Stomach (tissue), 4 donors: ENCODE measurements at regions not wholly inside any gene's neighbourhood (a gene's known extent, or its start where the extent isn't known, plus 50 kb on each side); places are given as distances from the start of the nearest gene placed in this dataset.

Experiments used
- POLR2A ChIP-seq, 4 donors: fragments of 450-650 bp; IDR thresholded peaks; one replicate each; pipeline ENCODE4 v1.6.1; 2016; ENCODE audit warnings: antibody characterized with exemption in 4 of 4, control low read depth in 2 of 4, mild to moderate bottlenecking in 1 of 4, moderate library complexity in 1 of 4
- POLR2AphosphoS5 ChIP-seq, 3 donors: sonication (generic); formaldehyde crosslinking; IDR thresholded peaks; one replicate each; pipeline ENCODE4 v1.6.1; 2016; ENCODE audit warnings: antibody characterized with exemption in 3 of 3
- TF ChIP-seq, protein P1 (sequence below), 7 experiments: fragments of 450-650 bp in 4 of 7; fragments of 200-600 bp in 3 of 7; sonication (generic) in 3 of 7; IDR thresholded peaks; one replicate each; pipeline ENCODE4 v1.5.1; 2016 to 2019; ENCODE audit warnings: antibody characterized with exemption in 7 of 7, control low read depth in 2 of 7, mild to moderate bottlenecking in 1 of 7

- TF ChIP-seq, protein P1, sequence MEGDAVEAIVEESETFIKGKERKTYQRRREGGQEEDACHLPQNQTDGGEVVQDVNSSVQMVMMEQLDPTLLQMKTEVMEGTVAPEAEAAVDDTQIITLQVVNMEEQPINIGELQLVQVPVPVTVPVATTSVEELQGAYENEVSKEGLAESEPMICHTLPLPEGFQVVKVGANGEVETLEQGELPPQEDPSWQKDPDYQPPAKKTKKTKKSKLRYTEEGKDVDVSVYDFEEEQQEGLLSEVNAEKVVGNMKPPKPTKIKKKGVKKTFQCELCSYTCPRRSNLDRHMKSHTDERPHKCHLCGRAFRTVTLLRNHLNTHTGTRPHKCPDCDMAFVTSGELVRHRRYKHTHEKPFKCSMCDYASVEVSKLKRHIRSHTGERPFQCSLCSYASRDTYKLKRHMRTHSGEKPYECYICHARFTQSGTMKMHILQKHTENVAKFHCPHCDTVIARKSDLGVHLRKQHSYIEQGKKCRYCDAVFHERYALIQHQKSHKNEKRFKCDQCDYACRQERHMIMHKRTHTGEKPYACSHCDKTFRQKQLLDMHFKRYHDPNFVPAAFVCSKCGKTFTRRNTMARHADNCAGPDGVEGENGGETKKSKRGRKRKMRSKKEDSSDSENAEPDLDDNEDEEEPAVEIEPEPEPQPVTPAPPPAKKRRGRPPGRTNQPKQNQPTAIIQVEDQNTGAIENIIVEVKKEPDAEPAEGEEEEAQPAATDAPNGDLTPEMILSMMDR (IDR thresholded peaks at IDR 0.05) = no peak
- TF ChIP-seq POLR2A (IDR thresholded peaks at IDR 0.05) = no peak
- no peak for TF ChIP-seq POLR2AphosphoS5 (IDR thresholded peaks at IDR 0.05)
Measured at GRCh38 chr1:213366141-213366831, 315.2 kb downstream of the RPS6KC1 start.
